GM12891 (cell line): ENCODE measurements at regions not wholly inside any gene's neighbourhood (a gene's known extent, or its start where the extent isn't known, plus 50 kb on each side); places are given as distances from the start of the nearest gene placed in this dataset.

ENCODE experiments used
- PAX5 ChIP-seq: IDR thresholded peaks from 2 replicates; pipeline ENCODE4 v1.6.1; 2011; ENCODE audit warnings: low read length, moderate library complexity, mild to moderate bottlenecking; ENCODE audit not compliant: insufficient read depth, severe bottlenecking
- POLR2A ChIP-seq: IDR thresholded peaks from 2 replicates; pipeline ENCODE4 v1.6.1; 2011; ENCODE audit warnings: low read depth, low read length, control low read depth
- POLR2AphosphoS5 ChIP-seq: IDR thresholded peaks from 2 replicates; pipeline ENCODE4 v1.6.1; 2011; ENCODE audit warnings: low read depth, low read length, control low read depth
- TAF1 ChIP-seq: IDR thresholded peaks from 2 replicates; pipeline ENCODE4 v1.6.1; 2011; ENCODE audit warnings: low read depth, low read length, control low read depth

GRCh38 chr5:169398515-169398914, 97.6 kb upstream of the SLIT3 start:
- TF ChIP-seq POLR2A (no peak), TAF1 (no peak), PAX5 (no peak), POLR2AphosphoS5 (no peak)
